Daoy (cell line): ENCODE measurements at regions not wholly inside any gene's neighbourhood (a gene's known extent, or its start where the extent isn't known, plus 50 kb on each side); places are given as distances from the start of the nearest gene placed in this dataset.
"Not testable (repeated sequence)": the region's sequence is repeated elsewhere in the genome, so short reads cannot be mapped to it uniquely, and the experiment has no call there.

Experiments
- DNase-seq: peaks from one replicate; pipeline ENCODE4 v3.0.0-alpha.2; 2015; ENCODE audit warnings: low read depth

DNA sequence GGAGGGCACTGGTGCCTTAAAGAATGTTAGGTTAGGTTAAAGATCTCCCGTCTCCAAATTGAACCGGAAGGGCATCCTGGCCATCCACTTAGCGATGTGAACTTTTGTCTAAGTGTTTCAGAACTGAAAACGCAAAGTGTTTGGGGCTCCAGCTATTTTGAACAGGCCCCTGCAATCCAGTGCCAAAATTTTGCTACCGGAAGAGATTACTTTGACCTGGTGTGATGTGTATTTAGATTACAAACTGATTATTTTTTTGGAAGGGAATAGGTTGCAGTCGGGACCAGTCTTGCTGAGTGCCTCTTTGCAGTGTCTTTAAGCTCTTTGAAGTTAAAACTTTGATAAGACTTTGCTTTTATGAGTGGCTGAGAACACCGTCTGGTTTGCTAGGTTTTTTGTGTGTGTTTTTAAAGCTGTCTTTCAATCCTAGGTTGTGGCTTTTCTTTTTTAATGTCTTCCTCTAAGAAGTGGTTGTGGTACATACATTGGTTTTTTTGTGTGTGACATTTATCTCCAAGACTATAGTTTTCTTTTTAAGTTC is 179.6 kb downstream of the OR4M2 start:
- DNase-seq, result no peak

DNA sequence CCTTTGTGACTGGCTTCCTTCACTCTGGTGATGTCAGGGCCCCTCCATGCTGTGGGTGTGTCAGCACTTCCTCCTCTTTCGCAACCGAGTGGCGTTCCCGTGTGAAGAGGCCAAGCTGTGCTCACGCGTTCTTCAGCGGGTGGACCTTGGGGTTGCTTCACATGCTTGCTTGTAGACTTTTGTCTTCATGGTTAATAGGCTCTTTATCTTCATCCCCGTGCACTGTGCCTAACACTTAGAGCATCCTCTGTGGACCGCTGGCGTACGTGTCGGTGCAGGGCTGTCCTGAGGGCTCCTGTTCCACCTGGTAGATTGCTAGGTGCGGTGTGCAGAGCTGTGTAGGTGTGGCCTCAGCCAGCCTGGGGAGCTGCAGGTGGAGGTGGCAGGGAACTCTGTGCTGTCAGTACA is 182.3 kb downstream of the OR4M2 start:
- peak; percentile 80 for DNase-seq

DNA sequence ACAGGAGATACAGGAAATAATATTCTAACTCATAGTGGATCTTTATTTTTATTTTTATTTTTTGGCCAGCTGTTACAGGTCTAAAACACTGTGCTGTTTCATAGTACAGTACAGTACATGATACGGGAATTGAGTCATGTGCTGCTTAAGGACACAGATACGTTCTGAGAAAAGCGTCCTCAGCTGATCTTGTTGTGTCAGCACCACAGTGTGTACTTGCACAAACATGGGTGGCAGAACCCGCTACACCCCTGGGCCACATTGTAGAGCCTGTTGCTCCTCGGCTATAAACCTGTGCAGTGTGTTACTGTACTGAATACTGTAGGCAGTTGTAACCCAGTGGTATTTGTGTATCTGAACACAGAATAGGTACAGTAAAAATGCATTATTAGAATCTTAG is 183.4 kb downstream of the OR4M2 start:
- DNase-seq, result no peak

DNA sequence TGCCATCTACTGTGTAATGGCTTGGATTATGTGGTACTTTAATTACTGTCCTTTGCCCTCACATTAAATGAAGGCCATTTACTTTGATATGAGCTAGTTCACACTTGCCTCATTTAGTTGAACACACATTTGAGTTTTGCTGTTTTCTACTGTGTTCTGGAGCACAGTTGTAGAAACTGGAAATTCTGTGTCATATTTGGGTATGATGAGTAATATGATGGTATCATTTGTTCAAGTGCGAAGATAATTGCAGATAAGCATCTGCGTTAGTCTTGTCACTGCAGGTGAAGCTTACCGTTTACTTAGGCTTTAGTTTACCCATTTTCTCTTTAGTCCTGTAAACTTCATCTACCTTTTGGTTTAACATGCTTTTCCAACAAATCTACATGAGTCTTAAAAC is 183.9 kb downstream of the OR4M2 start:
- DNase-seq, result not testable (repeated sequence)

DNA sequence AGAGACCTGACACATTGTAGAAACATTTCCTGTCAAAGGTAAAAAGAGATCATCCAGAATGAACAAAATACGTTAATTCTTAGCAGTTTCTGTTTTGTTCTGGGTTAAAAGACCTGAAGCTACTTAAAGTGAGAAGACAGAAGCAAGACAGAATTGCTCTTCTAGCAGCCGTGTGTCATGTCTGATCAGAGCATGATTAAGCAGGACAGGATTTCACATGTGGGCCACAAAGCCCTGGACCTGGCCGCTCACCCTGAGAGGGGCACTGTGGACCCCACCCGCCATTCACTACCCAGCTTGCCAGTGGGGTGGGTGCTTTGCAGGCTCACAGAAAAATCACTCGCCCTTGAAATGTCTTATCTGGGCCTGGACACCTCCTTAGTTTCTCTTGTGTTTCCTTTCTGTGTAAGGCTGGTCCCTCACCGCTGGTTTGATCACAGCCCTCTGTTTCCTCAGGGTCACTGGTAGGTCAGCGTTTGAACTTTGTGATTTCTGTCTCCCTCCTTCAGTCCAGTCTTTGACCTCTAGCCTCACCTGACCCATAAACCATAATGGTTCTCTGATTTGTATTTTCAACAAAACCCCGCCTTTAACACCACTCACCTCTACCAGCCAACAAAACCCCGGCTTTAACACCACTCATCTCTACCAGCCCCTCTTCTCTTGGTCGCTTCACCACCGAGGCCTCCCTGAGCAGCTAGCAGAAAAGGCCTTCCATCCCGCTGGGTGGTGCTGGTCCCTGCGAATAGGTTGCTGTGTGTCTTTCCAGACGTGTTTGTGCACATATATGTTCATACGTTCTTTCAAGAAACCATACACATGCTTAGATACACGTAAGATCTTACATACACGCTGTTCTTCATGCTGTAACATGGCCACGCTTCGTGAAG is 185.0 kb downstream of the OR4M2 start:
- DNase-seq, result no peak

DNA sequence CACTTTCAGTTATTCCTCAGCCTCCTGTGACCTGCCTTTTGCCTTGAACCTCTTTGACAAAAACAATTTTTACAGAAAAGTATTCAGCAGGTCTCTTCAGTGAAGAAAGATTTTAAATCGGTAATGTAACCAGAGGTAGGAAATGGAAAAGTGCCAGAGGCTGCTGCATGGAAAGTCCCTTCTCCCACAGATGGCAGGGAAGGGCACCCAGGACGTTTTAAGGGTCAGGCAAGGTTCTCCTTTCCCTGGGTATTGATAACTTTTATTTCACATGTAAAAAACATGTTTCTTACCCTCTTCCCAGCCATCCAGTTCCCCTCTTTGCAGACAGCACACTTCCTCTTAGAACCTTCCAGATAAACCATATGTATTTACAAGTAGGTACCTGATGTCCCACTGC is 185.6 kb downstream of the OR4M2 start:
- DNase-seq, result no peak

DNA sequence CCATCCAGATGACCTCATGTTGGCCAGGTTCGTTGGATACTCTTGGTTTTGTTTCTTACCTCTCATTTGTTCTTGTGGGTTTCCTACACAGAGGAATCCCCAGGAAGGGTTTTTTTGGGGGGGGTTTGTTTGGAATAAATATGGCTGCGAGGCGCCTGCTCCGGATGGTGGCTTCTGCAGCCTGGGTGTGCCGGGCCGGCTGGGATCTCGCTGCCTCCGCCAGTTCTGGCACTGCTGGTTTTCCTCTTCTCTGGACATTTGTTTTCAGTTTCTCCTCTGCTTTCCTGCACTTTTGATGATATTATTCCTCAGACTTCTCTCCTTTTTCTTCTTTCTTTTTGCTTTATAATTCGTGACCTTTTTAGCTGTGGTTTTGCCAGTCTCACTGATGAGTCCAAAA is 187.4 kb downstream of the OR4M2 start:
- DNase-seq, result no peak

DNA sequence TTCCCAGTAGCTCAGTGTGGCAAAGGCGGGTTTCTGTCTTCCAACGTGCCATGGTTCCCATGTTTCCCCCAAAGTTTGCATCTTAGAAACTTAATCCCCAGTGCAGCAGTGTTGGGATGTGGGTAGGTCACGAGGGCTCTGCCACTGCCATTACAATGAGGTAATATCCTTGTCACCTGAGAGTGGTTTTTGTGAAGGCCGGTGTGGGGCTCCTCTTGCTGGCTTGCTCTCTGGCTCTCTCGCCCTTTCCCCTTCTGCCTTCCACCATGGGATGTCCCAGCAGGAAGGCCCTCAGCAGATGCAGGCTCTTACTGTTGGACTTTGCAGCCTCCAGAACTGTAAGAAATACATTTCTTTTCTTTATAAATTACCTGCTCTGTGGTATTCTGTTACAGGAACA is 187.9 kb downstream of the OR4M2 start:
- not testable (repeated sequence) for DNase-seq

DNA sequence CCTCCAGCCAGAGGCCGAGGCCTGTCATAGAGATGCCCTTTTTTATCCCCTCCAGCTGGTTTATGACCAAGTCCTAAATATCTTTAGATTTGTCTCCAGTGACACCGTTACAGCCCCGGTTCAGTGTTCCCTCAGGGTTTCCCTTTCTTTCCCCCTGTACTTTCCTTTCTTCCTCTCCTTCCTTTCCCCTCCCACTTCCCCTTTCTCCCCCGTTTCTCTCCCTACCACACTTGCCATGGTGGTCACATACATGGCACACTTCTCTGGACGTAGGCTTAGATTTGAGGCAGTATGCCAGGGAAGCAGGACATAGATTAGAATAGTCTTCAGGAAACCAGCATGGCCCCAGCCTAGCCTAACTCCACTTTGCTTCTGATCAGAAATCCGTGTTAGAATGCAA is 188.3 kb downstream of the OR4M2 start:
- not testable (repeated sequence) for DNase-seq

DNA sequence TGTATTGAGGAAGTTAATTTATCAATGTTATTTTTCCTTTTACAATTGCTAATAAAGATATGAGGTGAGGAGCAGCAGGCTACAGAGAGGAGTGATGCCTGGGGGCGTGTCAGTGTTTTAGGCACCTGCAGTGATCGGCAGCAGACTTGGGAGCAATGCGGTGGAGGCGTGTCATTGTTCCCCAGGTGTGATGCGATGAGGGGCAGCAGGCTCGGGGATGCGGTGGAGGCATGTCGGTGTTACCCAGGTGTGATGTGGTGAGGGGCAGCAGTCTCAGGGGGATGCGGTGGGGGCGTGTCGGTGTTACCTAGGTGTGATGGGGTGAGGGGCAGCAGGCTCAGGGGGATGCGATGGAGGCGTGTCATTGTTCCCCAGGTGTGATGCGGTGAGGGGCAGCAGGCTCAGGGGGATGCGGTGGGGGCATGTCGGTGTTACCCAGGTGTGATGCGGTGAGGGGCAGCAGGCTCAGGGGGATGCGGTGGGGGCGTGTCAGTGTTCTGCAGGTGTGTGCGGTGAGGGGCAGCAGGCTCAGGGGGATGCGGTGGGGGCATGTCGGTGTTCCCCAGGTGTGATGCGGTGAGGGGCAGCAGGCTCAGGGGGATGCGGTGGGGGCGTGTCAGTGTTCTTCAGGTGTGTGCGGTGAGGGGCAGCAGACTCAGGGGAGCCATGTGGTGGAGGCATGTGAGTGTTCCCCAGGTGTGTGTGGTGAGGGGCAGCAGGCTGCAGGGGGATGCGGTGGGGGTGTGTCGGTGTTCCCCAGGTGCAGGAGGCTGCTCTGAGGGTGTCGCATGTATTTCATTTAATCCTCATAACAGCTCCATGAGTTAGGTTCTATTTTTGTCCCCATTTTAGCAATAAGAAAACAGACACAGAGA is 186.2 kb upstream of the GOLGA6L22 start:
- not testable (repeated sequence) for DNase-seq

DNA sequence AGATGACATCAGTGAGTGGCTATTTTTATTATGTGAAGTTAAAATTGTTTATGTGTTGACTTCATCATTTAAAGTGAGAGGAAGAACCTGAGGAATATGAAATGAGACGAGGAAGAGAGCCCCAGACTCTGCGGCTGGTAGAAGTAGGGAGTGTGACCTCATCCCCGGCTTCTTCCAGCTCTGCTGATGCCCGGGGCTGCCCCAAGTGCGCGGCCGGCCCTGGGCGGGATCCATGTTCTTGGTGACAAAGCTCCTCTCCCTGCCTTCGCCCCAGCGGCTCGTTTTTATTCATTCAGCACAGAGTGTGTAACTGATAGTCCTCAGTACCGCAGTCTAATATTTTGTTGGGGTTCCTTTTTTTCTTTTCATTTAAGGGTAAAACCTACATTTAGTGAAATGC is 185.5 kb upstream of the GOLGA6L22 start:
- peak; percentile 69 for DNase-seq

DNA sequence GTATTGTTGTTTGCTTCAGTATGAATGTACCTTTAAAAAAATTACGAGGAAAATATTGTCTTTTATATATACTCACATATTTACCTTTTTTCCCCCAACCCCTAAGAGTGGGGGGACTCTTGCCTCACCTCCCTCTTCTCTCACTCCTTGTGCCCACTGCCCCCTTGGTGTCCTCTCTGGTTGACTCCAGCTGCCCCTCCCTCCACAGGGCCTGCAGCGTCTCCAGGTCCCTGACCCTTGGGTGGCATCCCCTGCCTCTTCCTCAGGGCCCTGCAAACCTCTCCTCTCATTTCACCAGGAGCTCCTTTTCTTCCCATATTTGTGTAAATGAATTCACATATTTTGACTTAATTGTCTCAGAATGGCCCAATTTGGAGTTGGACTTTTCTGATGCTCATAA is 184.3 kb upstream of the GOLGA6L22 start:
- DNase-seq, result not testable (repeated sequence)

DNA sequence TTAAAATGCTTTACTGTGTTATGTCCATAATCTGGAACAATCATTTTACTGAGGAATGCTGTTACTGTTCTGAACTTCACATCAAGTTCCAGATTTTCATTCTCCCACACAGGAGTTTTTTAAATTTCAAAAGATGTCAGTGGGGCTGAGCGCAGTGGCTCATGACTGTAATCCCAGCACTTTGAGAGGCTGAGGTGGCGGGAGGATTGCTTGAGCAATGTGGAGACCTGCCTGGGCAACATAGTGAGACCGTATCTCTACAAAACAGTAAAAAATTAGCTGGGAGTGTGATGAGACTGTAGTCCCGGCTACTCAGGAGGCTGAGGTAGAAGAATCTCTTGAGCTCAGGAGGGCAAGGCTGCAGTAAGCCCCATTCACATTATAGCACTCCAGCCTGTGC is 177.9 kb upstream of the GOLGA6L22 start:
- DNase-seq, result not testable (repeated sequence)

DNA sequence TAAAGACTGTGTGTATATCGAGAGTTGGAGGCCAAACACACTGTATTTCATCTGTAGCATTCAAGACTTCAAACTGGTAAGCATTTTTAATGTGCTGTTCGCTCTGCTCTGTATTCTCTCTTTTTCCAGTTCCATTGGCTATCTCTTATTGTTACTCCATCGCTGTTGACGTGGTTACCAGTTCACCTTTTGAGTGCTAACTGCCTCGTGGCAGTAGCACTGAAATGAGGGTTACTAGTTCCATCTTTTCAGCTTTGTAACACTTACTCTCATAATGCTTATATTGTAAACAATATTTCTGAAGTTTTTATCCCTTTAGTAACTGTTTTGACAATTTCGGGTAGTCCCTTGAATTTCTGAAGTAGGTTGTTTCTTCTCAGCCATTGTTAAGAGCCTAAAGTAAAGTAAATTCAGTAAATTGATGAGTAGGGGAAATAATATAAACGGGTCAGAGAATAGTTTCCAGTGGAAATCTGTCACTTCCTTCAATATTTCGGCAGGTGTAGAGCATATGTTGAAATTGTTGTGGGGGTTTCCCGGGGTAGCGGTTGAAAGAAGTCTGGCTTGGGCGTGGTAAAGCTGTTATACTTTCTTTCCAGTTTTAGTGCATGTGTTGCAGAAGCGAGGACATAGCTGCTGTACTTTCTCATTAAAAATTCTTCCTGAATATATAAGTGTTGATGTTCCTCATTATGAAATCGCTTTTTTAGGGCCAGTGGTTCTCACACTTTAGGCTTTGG is 175.7 kb upstream of the GOLGA6L22 start:
- not testable (repeated sequence) for DNase-seq

DNA sequence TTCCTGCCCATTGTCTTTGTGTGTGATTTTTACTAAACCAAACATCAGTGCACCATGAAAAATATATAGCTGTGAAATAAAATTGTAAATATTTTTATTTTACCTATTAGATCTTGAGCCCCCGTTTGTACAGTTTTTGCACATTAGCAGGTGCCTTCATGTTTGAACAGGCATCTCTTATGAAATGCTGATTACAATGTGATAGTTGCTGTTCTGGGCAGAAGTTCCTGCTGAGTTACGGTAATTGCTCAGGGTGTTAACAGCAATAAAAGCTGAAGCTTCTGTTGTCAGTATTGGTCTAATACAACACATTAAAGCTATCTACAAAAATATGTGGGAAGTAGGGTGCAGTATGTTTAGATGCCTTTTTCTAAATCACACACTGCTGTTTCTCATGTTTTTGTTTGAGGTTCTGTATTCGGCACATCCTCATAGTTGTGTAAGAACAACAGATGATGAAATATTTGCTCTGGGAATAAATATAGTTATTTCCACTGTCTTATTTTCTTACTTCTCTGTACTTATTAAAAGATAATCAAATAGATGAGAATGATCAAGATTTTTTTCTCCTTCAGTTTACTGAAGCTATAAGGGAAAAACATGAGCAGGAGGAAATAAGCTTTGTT is 173.8 kb upstream of the GOLGA6L22 start:
- not testable (repeated sequence) for DNase-seq

DNA sequence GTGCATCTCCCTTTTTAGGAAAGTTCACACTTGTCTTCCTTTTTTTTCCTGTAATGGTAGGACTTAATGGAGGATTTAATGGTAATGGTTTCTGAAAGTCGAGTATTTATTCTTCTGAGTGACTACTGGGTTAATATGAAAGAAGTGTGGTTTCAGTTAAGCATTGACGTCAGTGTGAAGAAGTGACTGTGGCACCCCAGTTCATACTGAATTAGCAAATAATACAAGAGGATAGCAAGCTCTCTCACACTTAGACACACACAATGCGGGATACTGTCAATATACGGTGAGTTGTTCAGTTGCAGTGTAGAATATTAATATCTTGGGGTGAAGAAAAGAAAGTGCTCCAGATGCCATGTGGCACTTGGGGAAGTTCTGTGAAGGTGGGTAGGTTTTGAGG is 167.6 kb upstream of the GOLGA6L22 start:
- not testable (repeated sequence) for DNase-seq

DNA sequence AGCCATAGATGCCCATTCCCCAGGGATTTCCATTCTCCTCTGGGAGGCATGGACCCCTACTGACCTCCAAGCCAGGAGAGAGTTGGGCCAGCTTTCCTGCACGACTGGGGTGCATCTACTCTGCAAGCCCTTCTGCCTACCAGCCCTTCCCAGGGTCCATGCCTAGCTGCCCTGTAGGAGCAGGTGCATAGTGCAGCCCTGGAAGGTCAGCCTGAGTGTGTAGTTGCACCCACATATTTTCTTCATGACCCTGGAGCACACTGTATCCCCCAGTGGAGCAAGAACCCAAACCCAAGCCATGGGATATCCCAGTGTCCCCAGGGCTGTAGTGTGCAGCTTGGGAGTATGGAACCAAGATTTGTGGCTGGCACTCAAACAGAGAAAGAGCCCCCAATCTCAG is 155.6 kb upstream of the GOLGA6L22 start:
- DNase-seq, result not testable (repeated sequence)
